ENCODE measurements at regions not wholly inside any gene's neighbourhood (a gene's known extent, or its start where the extent isn't known, plus 50 kb on each side); places are given as distances from the start of the nearest gene placed in this dataset.
A peak's percentile ranks its signal among the peaks of the same experiment; 100 is the strongest.
"Not testable (repeated sequence)": the region's sequence is repeated elsewhere in the genome, so short reads cannot be mapped to it uniquely, and the experiment has no call there.

DNA sequence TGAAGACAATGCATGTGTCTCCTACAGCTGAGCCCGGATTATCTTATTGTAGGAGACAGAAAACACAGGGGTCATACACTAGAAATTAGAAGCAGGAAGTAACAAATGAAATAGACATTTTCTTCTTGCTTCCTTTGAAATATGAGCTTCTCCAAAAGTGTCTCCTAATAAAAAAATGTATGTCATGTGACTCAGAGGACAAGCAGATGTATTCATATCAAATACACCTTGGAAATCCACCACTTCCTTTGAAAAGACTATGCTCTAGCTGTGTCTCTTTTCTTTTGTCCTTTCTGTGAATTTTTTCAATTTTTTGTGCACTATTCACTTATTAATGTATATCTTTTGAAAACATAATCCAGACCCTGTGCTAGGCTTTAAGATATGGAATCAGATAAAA lies 1906.2 kb downstream of the C4orf33 start:
- Histone ChIP-seq H3K27me3 (ENCODE audit: insufficient read depth, low read length, poor library complexity) (no peaks in the 10 kb centered on the region), H3K9ac (ENCODE audit: low read length) (no peak overlapping the region), H3K36me3 (ENCODE audit: control insufficient read depth, insufficient read depth, low read length) (no peaks in the 10 kb centered on the region), H2BK5ac (ENCODE audit: low read length) (no peak overlapping the region), H3K4ac (ENCODE audit: low read depth, low read length) (no peak overlapping the region), H2BK15ac (replicated peaks; ENCODE audit: low read depth) (no peak overlapping the region), H3K4me2 (ENCODE audit: low read length) (no peak overlapping the region), H2AK5ac (ENCODE audit: low read length) (no peak overlapping the region), H3K79me2 (ENCODE audit: control insufficient read depth, insufficient read depth, low read length) (no peaks in the 10 kb centered on the region), H4K5ac (ENCODE audit: low read length) (no peak overlapping the region), H3K23ac (ENCODE audit: low read length) (no peak overlapping the region), H3K4me1 (ENCODE audit: control insufficient read depth, low read depth, low read length) (no peaks in the 10 kb centered on the region), H4K8ac (ENCODE audit: low read depth, low read length) (no peak overlapping the region), H3K27ac (ENCODE audit: low read depth, low read length) (no peak overlapping the region), H3K56ac (ENCODE audit: low read length) (no peak overlapping the region), H3K4me3 (ENCODE audit: low read length) (no peak overlapping the region), H3K18ac (ENCODE audit: low read length) (no peak overlapping the region), H2BK120ac (ENCODE audit: low read depth, low read length) (no peak overlapping the region), H3K79me1 (ENCODE audit: low read length) (no peaks in the 10 kb centered on the region)
- WGBS (ENCODE audit: extremely low coverage, insufficient coverage, low lambda C conversion rate) = no CpG with 5 or more reads among the region's 1 CpG
- no peak for DNase-seq

DNA sequence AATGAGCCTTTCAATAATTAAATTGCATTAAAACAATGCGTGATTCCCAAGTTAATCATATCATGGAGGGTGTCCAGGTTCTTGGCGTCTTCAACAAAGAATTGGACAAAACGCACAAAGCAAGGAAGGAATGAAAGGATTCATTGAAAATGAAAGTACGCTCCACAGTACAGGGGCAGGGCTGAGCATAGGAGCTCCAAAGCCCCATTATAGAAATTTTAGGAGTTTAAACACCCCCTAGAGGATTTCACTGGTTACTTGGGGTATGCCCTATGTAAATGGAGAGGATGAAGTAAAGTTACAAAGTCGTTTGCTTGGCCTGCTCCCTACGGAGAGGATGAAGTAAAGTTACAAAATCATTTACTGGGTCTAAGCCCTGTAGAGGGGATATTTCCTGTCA lies 1910.4 kb downstream of the C4orf33 start:
- Histone ChIP-seq H3K18ac (ENCODE audit: low read length) (no peak overlapping the region), H3K23ac (ENCODE audit: low read length) (no peak overlapping the region), H2BK15ac (replicated peaks; ENCODE audit: low read depth) (no peak overlapping the region), H3K79me1 (ENCODE audit: low read length) (no peaks in the 10 kb centered on the region), H3K4ac (ENCODE audit: low read depth, low read length) (no peak overlapping the region), H2BK120ac (ENCODE audit: low read depth, low read length) (no peak overlapping the region), H3K4me1 (ENCODE audit: control insufficient read depth, low read depth, low read length) (no peaks in the 10 kb centered on the region), H3K79me2 (ENCODE audit: control insufficient read depth, insufficient read depth, low read length) (no peaks in the 10 kb centered on the region), H2BK5ac (ENCODE audit: low read length) (no peak overlapping the region), H3K4me3 (ENCODE audit: low read length) (no peak overlapping the region), H3K9ac (ENCODE audit: low read length) (no peak overlapping the region), H3K27me3 (ENCODE audit: insufficient read depth, low read length, poor library complexity) (no peaks in the 10 kb centered on the region), H3K36me3 (ENCODE audit: control insufficient read depth, insufficient read depth, low read length) (no peaks in the 10 kb centered on the region), H4K8ac (ENCODE audit: low read depth, low read length) (no peak overlapping the region), H3K4me2 (ENCODE audit: low read length) (no peak overlapping the region), H2AK5ac (ENCODE audit: low read length) (no peak overlapping the region), H3K56ac (ENCODE audit: low read length) (no peak overlapping the region), H4K5ac (ENCODE audit: low read length) (no peak overlapping the region), H3K27ac (ENCODE audit: low read depth, low read length) (no peak overlapping the region)
- DNase-seq = peak; percentile 1
- WGBS (ENCODE audit: extremely low coverage, insufficient coverage, low lambda C conversion rate) = no CpG with 5 or more reads among the region's 6 CpGs

- Histone ChIP-seq H2BK5ac (ENCODE audit: low read length) (peak overlapping the region; percentile 78), H2BK120ac (ENCODE audit: low read depth, low read length) (peak overlapping the region; percentile 73), H3K56ac (ENCODE audit: low read length) (peak overlapping the region; percentile 64), H3K27ac (ENCODE audit: low read depth, low read length) (peak overlapping the region; percentile 70), H3K9ac (ENCODE audit: low read length) (peak overlapping the region; percentile 40), H3K4ac (ENCODE audit: low read depth, low read length) (peak overlapping the region; percentile 70)
- DNase-seq = peak; percentile 86
- not testable (repeated sequence) for H2BK15ac ChIP-seq (replicated peaks; ENCODE audit: low read depth); H3K27me3 ChIP-seq (ENCODE audit: insufficient read depth, low read length, poor library complexity); H3K18ac ChIP-seq (ENCODE audit: low read length); H2AK5ac ChIP-seq (ENCODE audit: low read length); H3K4me2 ChIP-seq (ENCODE audit: low read length); H3K79me1 ChIP-seq (ENCODE audit: low read length); H4K5ac ChIP-seq (ENCODE audit: low read length); H3K4me1 ChIP-seq (ENCODE audit: control insufficient read depth, low read depth, low read length); H3K23ac ChIP-seq (ENCODE audit: low read length); H4K8ac ChIP-seq (ENCODE audit: low read depth, low read length); H3K79me2 ChIP-seq (ENCODE audit: control insufficient read depth, insufficient read depth, low read length); H3K36me3 ChIP-seq (ENCODE audit: control insufficient read depth, insufficient read depth, low read length); H3K4me3 ChIP-seq (ENCODE audit: low read length)
- WGBS (ENCODE audit: extremely low coverage, insufficient coverage, low lambda C conversion rate) = no CpG with 5 or more reads among the region's 4 CpGs
Observed at GRCh38 chr4:131011961-131012360, 1916.0 kb downstream of the C4orf33 start.

- Histone ChIP-seq H3K23ac (ENCODE audit: low read length) (no peak overlapping the region), H3K4me1 (ENCODE audit: control insufficient read depth, low read depth, low read length) (peaks cover 2% of the 10 kb centered on the region), H3K18ac (ENCODE audit: low read length) (no peak overlapping the region), H3K27ac (ENCODE audit: low read depth, low read length) (no peak overlapping the region), H3K36me3 (ENCODE audit: control insufficient read depth, insufficient read depth, low read length) (no peaks in the 10 kb centered on the region), H3K4me2 (ENCODE audit: low read length) (no peak overlapping the region), H2BK5ac (ENCODE audit: low read length) (no peak overlapping the region), H3K27me3 (ENCODE audit: insufficient read depth, low read length, poor library complexity) (no peaks in the 10 kb centered on the region), H2BK120ac (ENCODE audit: low read depth, low read length) (no peak overlapping the region), H3K56ac (ENCODE audit: low read length) (no peak overlapping the region), H3K79me2 (ENCODE audit: control insufficient read depth, insufficient read depth, low read length) (no peaks in the 10 kb centered on the region), H3K79me1 (ENCODE audit: low read length) (no peaks in the 10 kb centered on the region), H3K4ac (ENCODE audit: low read depth, low read length) (no peak overlapping the region), H4K8ac (ENCODE audit: low read depth, low read length) (no peak overlapping the region), H3K4me3 (ENCODE audit: low read length) (no peak overlapping the region), H4K5ac (ENCODE audit: low read length) (no peak overlapping the region), H2BK15ac (replicated peaks; ENCODE audit: low read depth) (no peak overlapping the region), H3K9ac (ENCODE audit: low read length) (no peak overlapping the region), H2AK5ac (ENCODE audit: low read length) (no peak overlapping the region)
- no CpG with 5 or more reads among the region's 1 CpG for WGBS (ENCODE audit: extremely low coverage, insufficient coverage, low lambda C conversion rate)
- peak; percentile 67 for DNase-seq
Observed at GRCh38 chr4:131013226-131013625, 1917.3 kb downstream of the C4orf33 start.

GRCh38 chr4:131026771-131027170 lies 1930.8 kb downstream of the C4orf33 start:
- Histone ChIP-seq H2BK5ac (ENCODE audit: low read length) (no peak overlapping the region), H3K79me1 (ENCODE audit: low read length) (no peaks in the 10 kb centered on the region), H4K5ac (ENCODE audit: low read length) (no peak overlapping the region), H3K4ac (ENCODE audit: low read depth, low read length) (no peak overlapping the region), H2BK15ac (replicated peaks; ENCODE audit: low read depth) (no peak overlapping the region), H3K9ac (ENCODE audit: low read length) (no peak overlapping the region), H2BK120ac (ENCODE audit: low read depth, low read length) (no peak overlapping the region), H4K8ac (ENCODE audit: low read depth, low read length) (peak overlapping the region; percentile 76), H3K56ac (ENCODE audit: low read length) (no peak overlapping the region), H3K4me2 (ENCODE audit: low read length) (no peak overlapping the region), H3K18ac (ENCODE audit: low read length) (no peak overlapping the region), H3K27ac (ENCODE audit: low read depth, low read length) (no peak overlapping the region), H3K4me3 (ENCODE audit: low read length) (no peak overlapping the region), H2AK5ac (ENCODE audit: low read length) (no peak overlapping the region), H3K4me1 (ENCODE audit: control insufficient read depth, low read depth, low read length) (no peaks in the 10 kb centered on the region), H3K27me3 (ENCODE audit: insufficient read depth, low read length, poor library complexity) (no peaks in the 10 kb centered on the region), H3K36me3 (ENCODE audit: control insufficient read depth, insufficient read depth, low read length) (no peaks in the 10 kb centered on the region), H3K79me2 (ENCODE audit: control insufficient read depth, insufficient read depth, low read length) (no peaks in the 10 kb centered on the region), H3K23ac (ENCODE audit: low read length) (no peak overlapping the region)
- DNase-seq = no peak
- WGBS (ENCODE audit: extremely low coverage, insufficient coverage, low lambda C conversion rate) = no CpG with 5 or more reads among the region's 9 CpGs

- DNase-seq = no peak
- Histone ChIP-seq H2BK120ac (ENCODE audit: low read depth, low read length) (no peak overlapping the region), H3K23ac (ENCODE audit: low read length) (no peak overlapping the region), H3K4me1 (ENCODE audit: control insufficient read depth, low read depth, low read length) (no peaks in the 10 kb centered on the region), H3K4me3 (ENCODE audit: low read length) (no peak overlapping the region), H2BK15ac (replicated peaks; ENCODE audit: low read depth) (no peak overlapping the region), H2BK5ac (ENCODE audit: low read length) (no peak overlapping the region), H2AK5ac (ENCODE audit: low read length) (no peak overlapping the region), H4K5ac (ENCODE audit: low read length) (no peak overlapping the region), H3K9ac (ENCODE audit: low read length) (no peak overlapping the region), H4K8ac (ENCODE audit: low read depth, low read length) (no peak overlapping the region), H3K56ac (ENCODE audit: low read length) (no peak overlapping the region), H3K27ac (ENCODE audit: low read depth, low read length) (no peak overlapping the region), H3K18ac (ENCODE audit: low read length) (no peak overlapping the region), H3K4me2 (ENCODE audit: low read length) (no peak overlapping the region), H3K4ac (ENCODE audit: low read depth, low read length) (no peak overlapping the region), H3K36me3 (ENCODE audit: control insufficient read depth, insufficient read depth, low read length) (no peaks in the 10 kb centered on the region), H3K79me1 (ENCODE audit: low read length) (no peaks in the 10 kb centered on the region), H3K27me3 (ENCODE audit: insufficient read depth, low read length, poor library complexity) (no peaks in the 10 kb centered on the region), H3K79me2 (ENCODE audit: control insufficient read depth, insufficient read depth, low read length) (no peaks in the 10 kb centered on the region)
Observed at GRCh38 chr4:131044368-131044767, 1948.4 kb downstream of the C4orf33 start.
